Inferior parietal cortex (tissue), 1 donor: ENCODE measurements at regions not wholly inside any gene's neighbourhood (a gene's known extent, or its start where the extent isn't known, plus 50 kb on each side); places are given as distances from the start of the nearest gene placed in this dataset.

Source experiments
- DNase-seq: peaks from one replicate; pipeline ENCODE4 v3.0.0-alpha.2; 2016; ENCODE audit errors: extremely low spot score

- no peak for DNase-seq
These were observed 262.0 kb upstream of the PREP start for GRCh38 chr6:105664931-105665330.

- DNase-seq: no peak
These were observed 249.1 kb upstream of the PREP start for GRCh38 chr6:105651969-105652368.

- no peak for DNase-seq
These were observed 247.5 kb upstream of the PREP start for GRCh38 chr6:105650347-105650746.

GRCh38 chr6:105649192-105649591 is 246.3 kb upstream of the PREP start:
- no peak for DNase-seq

- DNase-seq: no peak
These were observed 245.4 kb upstream of the PREP start for GRCh38 chr6:105648276-105648675.

GRCh38 chr6:105646391-105646867 is 243.5 kb upstream of the PREP start:
- DNase-seq: no peak

- DNase-seq: no peak
These were observed 243.1 kb upstream of the PREP start for GRCh38 chr6:105645958-105646357.

GRCh38 chr6:105645156-105645555 is 242.3 kb upstream of the PREP start:
- DNase-seq: peak; percentile 42

- no peak for DNase-seq
These were observed 241.8 kb upstream of the PREP start for GRCh38 chr6:105644691-105645090.

GRCh38 chr6:105644073-105644489 is 241.2 kb upstream of the PREP start:
- DNase-seq: no peak

GRCh38 chr6:105642708-105643107 is 239.8 kb upstream of the PREP start:
- no peak for DNase-seq

- no peak for DNase-seq
These were observed 238.6 kb upstream of the PREP start for GRCh38 chr6:105641504-105641903.

- no peak for DNase-seq
These were observed 236.2 kb upstream of the PREP start for GRCh38 chr6:105639124-105639523.

GRCh38 chr6:105633814-105634213 is 230.9 kb upstream of the PREP start:
- no peak for DNase-seq

GRCh38 chr6:105628156-105628860 is 225.4 kb upstream of the PREP start:
- no peak for DNase-seq

- DNase-seq: no peak
These were observed 223.6 kb upstream of the PREP start for GRCh38 chr6:105626295-105627158.

- no peak for DNase-seq
These were observed 221.1 kb upstream of the PREP start for GRCh38 chr6:105624021-105624420.

- DNase-seq: no peak
These were observed 219.3 kb upstream of the PREP start for GRCh38 chr6:105622226-105622625.

- no peak for DNase-seq
These were observed 218.8 kb upstream of the PREP start for GRCh38 chr6:105621564-105622175.

GRCh38 chr6:105620878-105621277 is 218.0 kb upstream of the PREP start:
- DNase-seq: no peak

GRCh38 chr6:105619971-105620741 is 217.3 kb upstream of the PREP start:
- no peak for DNase-seq

GRCh38 chr6:105618247-105618646 is 215.4 kb upstream of the PREP start:
- DNase-seq: no peak
